Epithelial cell of prostate (primary cell): ENCODE measurements at regions not wholly inside any gene's neighbourhood (a gene's known extent, or its start where the extent isn't known, plus 50 kb on each side); places are given as distances from the start of the nearest gene placed in this dataset.

Experiments
- DNase-seq: peaks from one replicate; pipeline ENCODE4 v3.0.0-alpha.2; 2011; ENCODE audit warnings: low read depth, low spot score
- H3K27ac ChIP-seq: fragments of 450-650 bp; 2 replicates; pipeline ENCODE4 v1.5.1; 2017; ENCODE audit warnings: mild to moderate bottlenecking

GRCh38 chr13:73973156-73973555, 161.0 kb downstream of the KLF12 start:
- no peak overlapping the region for H3K27ac ChIP-seq
- DNase-seq, result no peak

DNA sequence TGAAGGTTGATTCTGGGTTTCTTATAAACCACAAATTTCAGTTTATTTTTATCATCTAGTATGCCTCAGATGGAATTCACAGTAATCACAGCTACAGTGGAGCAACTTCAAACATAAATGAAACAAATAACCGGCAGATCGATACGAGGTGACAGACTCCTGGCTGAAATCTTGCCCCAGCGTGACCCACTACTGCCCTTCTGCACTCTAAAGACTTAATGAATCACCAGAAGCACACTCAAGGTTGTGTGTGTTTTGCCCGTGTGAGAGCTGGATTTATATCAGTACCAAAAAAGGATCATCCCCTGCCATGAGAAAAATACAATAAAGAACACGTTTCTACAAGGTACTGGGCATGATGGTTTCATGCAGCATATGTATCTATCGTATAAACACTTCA, 161.7 kb downstream of the KLF12 start:
- H3K27ac ChIP-seq, result no peak overlapping the region
- DNase-seq, result no peak

DNA sequence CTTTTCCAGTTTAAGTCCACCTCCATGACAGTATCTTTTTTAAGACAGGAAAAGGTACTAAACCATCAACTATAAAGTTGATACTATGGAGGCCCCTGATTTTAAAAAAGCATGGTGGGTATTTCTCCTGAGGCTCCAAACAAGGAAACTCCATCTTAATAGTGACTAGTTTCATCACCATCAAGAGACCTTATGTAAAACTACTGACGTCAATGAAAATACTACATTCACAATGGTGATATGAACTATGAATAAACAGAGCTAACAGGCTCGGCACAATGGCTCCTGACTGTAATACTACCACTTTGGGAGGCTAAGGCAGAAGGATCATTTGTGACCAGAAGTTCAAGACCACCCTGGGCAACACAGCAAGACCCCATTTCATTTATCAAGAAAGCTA, 162.7 kb downstream of the KLF12 start:
- DNase-seq, result no peak

DNA sequence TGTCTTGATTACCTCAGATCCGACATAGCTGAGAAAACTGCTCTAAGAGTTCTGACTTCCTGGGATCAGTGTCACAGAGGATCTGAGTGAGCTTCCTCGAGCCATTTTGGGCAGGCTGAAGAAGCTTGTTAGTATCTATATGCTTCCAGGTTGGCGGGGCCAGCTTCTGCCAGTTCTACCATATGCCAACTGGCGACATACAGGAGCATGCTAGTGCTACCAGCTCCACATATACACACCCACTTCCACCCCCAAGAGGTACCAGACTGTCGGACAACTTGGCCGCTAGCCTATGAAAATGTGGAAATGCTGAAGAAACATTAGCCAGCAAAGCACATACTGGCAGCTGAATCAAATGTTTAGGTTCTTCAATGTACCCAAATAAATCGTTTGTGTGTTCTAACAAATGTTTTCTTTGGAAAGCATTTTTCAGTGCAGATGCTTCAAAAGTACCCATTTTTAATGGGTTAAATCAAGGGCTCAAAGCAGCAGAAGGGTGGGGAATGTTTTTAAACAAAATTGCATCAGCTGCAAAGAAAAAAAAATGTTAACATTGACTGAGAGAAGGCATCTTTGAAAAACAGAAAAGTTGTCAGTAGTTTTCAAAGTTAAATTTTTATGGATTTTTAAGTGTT, 163.7 kb downstream of the KLF12 start:
- no peak for DNase-seq
- H3K27ac ChIP-seq, result no peak overlapping the region

More for the DNA sequence above, 162.7 kb downstream of the KLF12 start:
- no peak overlapping the region for H3K27ac ChIP-seq

DNA sequence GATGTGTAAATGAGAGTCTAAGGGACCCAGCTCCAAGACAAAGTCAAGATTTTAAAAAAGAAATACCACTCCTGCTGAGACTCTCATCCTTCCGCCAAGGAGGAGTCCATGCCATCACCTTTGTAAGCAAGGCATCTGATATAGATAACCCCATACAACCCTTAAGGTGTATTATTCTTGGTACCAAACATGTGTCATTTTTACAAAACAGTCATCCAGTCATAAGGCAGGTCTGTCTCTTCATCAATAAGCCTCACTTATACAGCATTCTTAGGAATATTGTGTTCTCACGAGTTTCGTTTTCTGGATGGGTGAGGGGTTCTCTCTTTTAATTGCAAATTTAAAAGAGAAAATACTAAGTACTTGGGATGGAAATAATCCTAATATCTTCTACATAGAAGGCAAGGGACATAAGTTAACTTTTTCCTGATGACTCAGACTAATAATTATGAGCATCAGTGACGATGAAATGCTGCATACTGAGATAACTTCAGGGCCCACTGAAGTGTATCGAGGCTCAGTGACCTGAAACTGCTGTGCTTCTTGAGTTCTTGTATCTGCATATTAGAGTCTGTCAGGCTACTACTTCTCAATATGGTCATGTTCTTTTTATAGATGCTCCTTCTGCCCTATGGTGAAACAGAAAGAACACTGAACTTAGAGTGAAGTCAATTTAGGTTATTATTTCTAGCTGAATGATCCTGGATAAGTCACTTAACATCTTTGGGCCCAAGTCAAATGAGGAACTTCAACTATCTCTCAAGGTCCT, 166.6 kb downstream of the KLF12 start:
- no peak for DNase-seq
- no peak overlapping the region for H3K27ac ChIP-seq

DNA sequence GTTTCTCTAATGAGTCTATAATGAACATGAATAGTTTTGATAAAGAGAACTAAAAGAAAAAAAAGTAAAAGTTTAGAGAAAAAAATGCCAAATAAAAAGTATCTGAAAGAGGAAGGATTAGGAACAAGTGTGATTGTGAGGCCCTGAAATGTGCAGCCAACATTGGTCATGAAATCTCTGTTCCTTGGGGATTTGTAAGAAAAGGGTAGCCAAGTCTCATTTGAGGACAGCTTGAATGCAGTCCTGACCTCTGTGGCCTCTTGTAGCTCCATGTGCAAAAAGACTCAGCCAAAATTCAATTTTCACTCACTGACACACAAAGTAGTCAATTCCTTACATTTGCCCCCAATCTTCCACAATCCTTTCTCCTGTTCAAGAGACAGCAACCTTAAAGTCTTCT, 167.9 kb downstream of the KLF12 start:
- H3K27ac ChIP-seq, result no peak overlapping the region
- DNase-seq, result no peak

DNA sequence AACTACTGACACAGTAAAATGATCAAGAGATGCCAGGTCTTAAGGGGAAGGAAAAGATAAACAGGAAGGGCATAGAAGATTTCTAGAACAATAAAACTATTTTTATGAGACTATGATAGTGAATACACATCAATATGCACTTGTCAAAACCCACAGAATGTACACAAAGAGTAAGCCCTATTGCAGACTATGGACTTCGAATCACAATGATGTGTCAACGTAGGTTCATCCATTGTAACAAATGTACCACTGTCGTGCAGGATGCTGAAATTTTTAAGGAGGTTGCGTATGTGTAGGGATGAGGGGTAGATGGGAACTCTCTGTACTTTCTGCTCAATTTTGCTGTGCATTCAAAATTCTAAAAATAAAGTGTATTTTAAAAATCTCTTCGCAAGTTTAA, 171.9 kb downstream of the KLF12 start:
- DNase-seq, result no peak

DNA sequence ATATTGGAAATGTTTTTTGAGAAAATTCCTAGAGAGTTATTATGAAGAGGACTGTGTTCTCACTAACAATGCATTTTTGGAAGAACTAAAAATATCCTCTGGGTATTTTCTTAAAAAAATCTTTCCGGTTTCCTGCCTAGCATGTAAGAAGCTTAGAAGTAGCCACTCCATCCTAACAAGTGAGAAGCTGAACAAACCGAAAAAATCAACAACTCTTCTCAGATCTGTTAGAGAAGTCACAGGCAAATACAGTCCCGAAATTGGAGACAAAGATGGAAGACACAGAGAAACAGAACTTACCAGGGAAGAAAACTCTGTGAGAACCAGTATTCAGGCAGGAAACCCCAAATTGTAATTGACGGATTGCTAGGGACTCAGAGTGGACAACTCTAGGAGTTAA, 173.0 kb downstream of the KLF12 start:
- no peak for DNase-seq
- no peak overlapping the region for H3K27ac ChIP-seq

More for the DNA sequence above, 171.9 kb downstream of the KLF12 start:
- H3K27ac ChIP-seq, result no peak overlapping the region

DNA sequence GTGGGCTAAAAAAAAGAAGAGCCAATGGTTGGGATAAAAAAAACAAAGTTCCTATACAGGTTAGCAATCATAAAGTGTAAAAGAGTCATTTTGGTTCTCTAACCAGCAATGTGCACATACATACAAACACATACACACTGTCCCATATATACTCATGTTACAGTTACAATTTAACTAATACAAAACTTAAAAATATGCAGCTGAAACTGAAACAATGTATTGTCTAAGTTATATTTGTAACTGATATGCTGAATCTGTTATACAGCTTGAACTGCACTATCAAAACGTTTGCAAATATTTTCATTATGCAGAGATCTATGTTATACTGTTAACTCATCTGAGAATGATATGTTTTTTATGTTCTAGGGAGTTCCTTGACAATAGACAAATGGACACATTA, 173.7 kb downstream of the KLF12 start:
- H3K27ac ChIP-seq, result no peak overlapping the region
- no peak for DNase-seq

- DNase-seq, result peak; percentile 50
- no peak overlapping the region for H3K27ac ChIP-seq
Observed at GRCh38 chr13:73958657-73959397, 175.4 kb downstream of the KLF12 start.

DNA sequence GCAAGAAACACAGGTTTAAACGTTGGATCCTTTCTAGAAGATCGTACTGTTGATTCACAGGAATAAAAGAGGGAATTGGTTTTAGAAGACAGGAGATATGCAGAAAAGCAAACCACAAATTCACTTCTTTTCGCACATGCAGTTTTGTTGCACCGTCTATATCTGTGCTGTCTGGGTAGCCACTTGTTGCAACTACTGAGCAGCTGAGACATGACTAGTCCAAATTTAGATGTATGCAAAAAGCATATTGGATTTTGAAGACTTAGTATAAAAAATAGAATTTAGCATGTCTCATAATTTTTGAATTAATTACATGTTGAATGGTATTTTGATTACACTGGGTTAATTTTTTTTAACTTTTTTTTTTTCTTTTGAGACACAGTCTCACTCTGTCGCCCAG, 176.3 kb downstream of the KLF12 start:
- DNase-seq, result no peak
- no peak overlapping the region for H3K27ac ChIP-seq

DNA sequence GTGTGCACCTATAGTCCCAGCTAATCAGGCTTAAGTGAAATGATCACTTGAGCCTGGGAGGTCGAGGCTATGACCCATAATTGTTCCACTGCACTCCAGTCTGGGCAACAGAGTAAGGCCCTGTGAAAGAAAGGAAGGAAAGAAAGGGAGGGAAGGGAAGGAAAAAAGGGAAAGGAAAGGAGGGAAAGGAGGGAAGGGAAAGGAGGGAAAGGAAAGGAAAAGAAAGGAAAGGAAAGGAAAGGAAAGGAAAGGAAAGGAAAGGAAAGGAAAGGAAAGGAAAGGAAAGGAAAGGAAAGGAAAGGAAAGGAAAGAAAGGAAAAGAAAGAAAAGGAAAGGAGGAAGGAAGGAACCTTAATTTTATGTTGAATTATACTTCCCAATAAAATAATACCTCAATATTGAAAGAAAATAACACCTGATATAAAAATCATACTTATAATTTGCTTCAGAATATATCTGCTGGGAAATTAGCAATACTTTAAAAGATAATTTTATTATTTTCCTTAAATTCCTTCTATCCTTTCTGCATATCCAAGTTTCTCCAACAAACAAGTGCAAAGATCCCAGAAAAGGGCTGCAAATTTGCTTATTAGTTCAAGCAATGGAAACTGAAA, 177.3 kb downstream of the KLF12 start:
- DNase-seq, result no peak
- no peak overlapping the region for H3K27ac ChIP-seq

- DNase-seq, result no peak
- H3K27ac ChIP-seq, result no peak overlapping the region
Observed at GRCh38 chr13:73955977-73956500, 178.2 kb downstream of the KLF12 start.

DNA sequence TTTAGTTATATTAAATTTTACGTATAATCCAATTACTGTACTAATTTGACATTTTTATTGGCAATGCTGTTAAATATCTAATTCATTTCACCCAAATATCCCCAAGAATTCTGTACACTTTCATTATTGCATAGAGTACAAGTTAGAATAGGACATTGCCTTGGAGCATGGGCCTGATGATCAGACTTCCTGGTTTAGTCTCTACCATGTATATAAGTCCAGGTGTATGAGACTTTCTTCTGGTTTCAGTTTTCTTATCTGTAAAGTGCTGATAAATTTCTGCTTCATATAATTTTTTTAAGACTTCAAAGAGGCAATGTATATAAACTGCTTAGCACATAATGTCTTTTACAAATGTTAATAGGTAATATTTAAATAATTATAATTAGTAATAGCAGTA, 179.4 kb downstream of the KLF12 start:
- DNase-seq, result no peak
- H3K27ac ChIP-seq, result no peak overlapping the region

GRCh38 chr13:73952648-73953047, 181.6 kb downstream of the KLF12 start:
- no peak overlapping the region for H3K27ac ChIP-seq
- no peak for DNase-seq

- no peak overlapping the region for H3K27ac ChIP-seq
- no peak for DNase-seq
Observed at GRCh38 chr13:73948848-73949529, 185.2 kb downstream of the KLF12 start.

DNA sequence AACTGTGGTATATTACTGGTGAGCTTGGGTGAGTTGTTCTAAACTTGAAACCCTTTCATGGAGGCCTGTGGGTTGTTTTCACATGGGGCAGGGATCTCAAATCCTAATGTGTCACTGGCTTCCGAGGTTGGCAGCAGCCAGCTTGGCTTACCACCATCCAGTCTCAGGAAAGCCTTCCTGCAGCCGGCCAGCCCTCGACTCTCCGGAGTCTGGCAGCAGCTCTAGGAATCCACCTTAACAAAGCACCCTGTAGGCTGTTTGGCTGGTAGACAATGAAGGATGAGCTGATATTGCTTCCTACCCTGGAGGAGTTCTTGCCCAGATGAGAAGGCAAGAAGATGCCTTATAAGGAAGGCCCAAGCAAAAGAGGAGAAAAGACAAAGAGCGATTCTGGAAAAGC, 188.3 kb downstream of the KLF12 start:
- no peak overlapping the region for H3K27ac ChIP-seq
- no peak for DNase-seq

- DNase-seq, result no peak
- no peak overlapping the region for H3K27ac ChIP-seq
Observed at GRCh38 chr13:73945382-73945781, 188.8 kb downstream of the KLF12 start.

- H3K27ac ChIP-seq, result no peak overlapping the region
- no peak for DNase-seq
Observed at GRCh38 chr13:73943965-73944233, 190.3 kb downstream of the KLF12 start.
